ENCODE measurements at regions not wholly inside any gene's neighbourhood (a gene's known extent, or its start where the extent isn't known, plus 50 kb on each side); places are given as distances from the start of the nearest gene placed in this dataset.

GRCh38 chr1:232367293-232367692, 262.6 kb downstream of the SIPA1L2 start:
- WGBS, 2 experiments (ENCODE audit: extremely low coverage in 1 of 2, insufficient coverage in 1 of 2, insufficient read length in 1 of 2, insufficient replicate concordance in 2 of 2, low coverage in 1 of 2, low lambda C conversion rate in 2 of 2, missing lambda C conversion rate in 1 of 2) = 78% methylated on average over 4 of the region's 4 CpGs; no CpG with 5 or more reads in 1 of the 2 experiments
- H3K79me1 ChIP-seq (ENCODE audit: low read depth, low read length) = no peaks in the 10 kb centered on the region
- no peak overlapping the region for H4K8ac ChIP-seq (ENCODE audit: extremely low read depth, insufficient read depth, low read length)
- no peak overlapping the region for H3K23ac ChIP-seq (ENCODE audit: insufficient read length)
- H3K27ac ChIP-seq (ENCODE audit: low read depth, low read length) = no peak overlapping the region
- no peaks in the 10 kb centered on the region for H3K9me3 ChIP-seq (ENCODE audit: insufficient read depth in 2 of 2, low read depth in 1 of 2, low read length in 1 of 2)
- no peak overlapping the region for H3K56ac ChIP-seq (replicated peaks; ENCODE audit: insufficient read length, low read depth, low read length)
- no peak overlapping the region for H3K18ac ChIP-seq (ENCODE audit: extremely low read depth, low read length)
- H2BK15ac ChIP-seq (ENCODE audit: low read length) = no peak overlapping the region
- no peak overlapping the region for H2BK12ac ChIP-seq (ENCODE audit: low read depth, low read length)
- no peak overlapping the region for H3K4me2 ChIP-seq (ENCODE audit: insufficient read depth in 1 of 2, low read depth in 2 of 2, low read length in 2 of 2)
- H3K4me1 ChIP-seq (replicated peaks in 1 of 4; ENCODE audit: control insufficient read depth in 3 of 4, insufficient read depth in 4 of 4, low read length in 3 of 4) = peaks cover 0 to 5% (median 2%) of the 10 kb centered on the region in 4 experiments; a peak in 3 of 7 replicates
- TF ChIP-seq MAFK (IDR thresholded peaks at IDR 0.05; ENCODE audit: low read depth, low read length) (peak; percentile 51; the same call in 1 of the 2 replicates), BACH1 (IDR thresholded peaks at IDR 0.05; ENCODE audit: low read length) (peak; percentile 66; the same call in 1 of the 2 replicates), ATF2 (IDR thresholded peaks at IDR 0.05; ENCODE audit: low read length) (no peak)
- POLR2A ChIA-PET (ENCODE audit: partially characterized antibody) = no interaction called here
- H2BK5ac ChIP-seq (ENCODE audit: low read depth, low read length) = no peak overlapping the region
- H2AK5ac ChIP-seq (ENCODE audit: low read depth, low read length) = no peak overlapping the region
- H3K36me3 ChIP-seq (ENCODE audit: control insufficient read depth in 2 of 4, insufficient read depth in 4 of 4, low read length in 3 of 4) = no peaks in the 10 kb centered on the region
- H2AFZ ChIP-seq (ENCODE audit: low read length) = peak overlapping the region; percentile 6; the same call in 1 of the 2 replicates
- no peak for DNase-seq (ENCODE audit: low read depth in 1 of 2, low spot score in 2 of 2)
- H4K5ac ChIP-seq (ENCODE audit: insufficient read length, low read depth, low read length) = no peak overlapping the region
- no peak overlapping the region for H3K4ac ChIP-seq (replicated peaks; ENCODE audit: insufficient read length, low read depth, low read length)
- CTCF ChIA-PET (ENCODE audit: partially characterized antibody) = interaction anchor here (0.6 to 1.3 kb wide), 6 partner anchors 9 to 207 kb away, joined by 3 to 5 read pairs (median 3); no protein-coding TSS in a partner anchor
- no peak for FAIRE-seq
- no peak overlapping the region for H3K9ac ChIP-seq (replicated peaks in 1 of 4; ENCODE audit: extremely low read depth in 1 of 4, low read depth in 3 of 4, low read length in 3 of 4)
- no peak overlapping the region for H2BK20ac ChIP-seq (ENCODE audit: low read length)
- H4K20me1 ChIP-seq (replicated peaks in 1 of 2; ENCODE audit: control insufficient read depth in 1 of 2, insufficient read depth in 2 of 2, low read length in 2 of 2) = no peaks in the 10 kb centered on the region
- no peaks in the 10 kb centered on the region for H3K79me2 ChIP-seq (ENCODE audit: control insufficient read depth in 1 of 2, insufficient read depth in 2 of 2, low read length in 2 of 2)
- no peak overlapping the region for H4K91ac ChIP-seq (replicated peaks; ENCODE audit: insufficient read length, low read length)
- no peak overlapping the region for H2BK120ac ChIP-seq (replicated peaks; ENCODE audit: low read depth, low read length)
- H3K14ac ChIP-seq (ENCODE audit: insufficient read length) = no peak overlapping the region
- no peak overlapping the region for H3K4me3 ChIP-seq (ENCODE audit: extremely low read depth in 1 of 4, insufficient read depth in 2 of 4, low read depth in 3 of 4, low read length in 4 of 4)
- no peaks in the 10 kb centered on the region for H3K23me2 ChIP-seq (ENCODE audit: low read depth, low read length)
- peaks cover 0 to 3% (median 0%) of the 10 kb centered on the region in 4 experiments; a peak in 1 of 7 replicates for H3K27me3 ChIP-seq (replicated peaks in 1 of 4; ENCODE audit: control insufficient read depth in 3 of 4, extremely low read depth in 1 of 4, insufficient read depth in 3 of 4, low read length in 3 of 4)

Measured in H1 (cell line).